Hepatocyte (in vitro differentiated cells): ENCODE measurements at regions not wholly inside any gene's neighbourhood (a gene's known extent, or its start where the extent isn't known, plus 50 kb on each side); places are given as distances from the start of the nearest gene placed in this dataset.

Experiments used
- DNase-seq: peaks from one replicate; pipeline ENCODE4 v3.0.0-alpha.2; 2016; ENCODE audit warnings: low spot score
- H2AFZ ChIP-seq: fragments of 200-600 bp; sonication (generic); 2 replicates; pipeline ENCODE4 v1.6.0; 2016; ENCODE audit warnings: antibody characterized with exemption, mild to moderate bottlenecking
- H3K27ac ChIP-seq: fragments of 200-600 bp; sonication (generic); 2 replicates; pipeline ENCODE4 v1.5.1; 2016; ENCODE audit warnings: mild to moderate bottlenecking
- H3K27me3 ChIP-seq: fragments of 200-600 bp; sonication (generic); 2 replicates; pipeline ENCODE4 v1.6.1; 2016
- H3K36me3 ChIP-seq: fragments of 200-600 bp; sonication (generic); replicated peaks from 2 replicates; pipeline ENCODE4 v1.5.1; 2016; ENCODE audit warnings: low read depth; ENCODE audit not compliant: insufficient read depth
- H3K4me1 ChIP-seq: fragments of 200-600 bp; sonication (generic); 2 replicates; pipeline ENCODE4 v1.5.1; 2016; ENCODE audit warnings: mild to moderate bottlenecking, moderate library complexity; ENCODE audit not compliant: insufficient read depth
- H3K4me2 ChIP-seq: fragments of 200-600 bp; sonication (generic); 2 replicates; pipeline ENCODE4 v1.6.0; 2016
- H3K4me3 ChIP-seq: fragments of 200-600 bp; sonication (generic); 2 replicates; pipeline ENCODE4 v1.5.1; 2016; ENCODE audit warnings: mild to moderate bottlenecking
- H3K79me2 ChIP-seq: fragments of 200-600 bp; sonication (generic); 2 replicates; pipeline ENCODE4 v1.6.0; 2017; ENCODE audit warnings: mild to moderate bottlenecking
- H3K9me2 ChIP-seq: fragments of 200-600 bp; sonication (generic); replicated peaks from 2 replicates; pipeline ENCODE4 v1.6.0; 2017; ENCODE audit warnings: mild to moderate bottlenecking; ENCODE audit not compliant: insufficient read depth
- H3K9me3 ChIP-seq: fragments of 200-600 bp; sonication (generic); 2 replicates; pipeline ENCODE4 v1.5.1; 2016; ENCODE audit warnings: low read depth, mild to moderate bottlenecking
- H4K20me1 ChIP-seq: fragments of 200-600 bp; sonication (generic); 2 replicates; pipeline ENCODE4 v1.6.0; 2016; ENCODE audit warnings: mild to moderate bottlenecking; ENCODE audit not compliant: insufficient read depth, poor library complexity, severe bottlenecking
- EZH2 ChIP-seq: fragments of 200-600 bp; sonication (generic); IDR thresholded peaks from 2 replicates; pipeline ENCODE4 v1.6.1; 2016; ENCODE audit warnings: antibody characterized with exemption, mild to moderate bottlenecking, borderline replicate concordance
- EZH2phosphoT487 ChIP-seq: fragments of 200-600 bp; sonication (generic); IDR thresholded peaks from one replicate; pipeline ENCODE4 v1.6.1; 2018; ENCODE audit warnings: antibody characterized with exemption, mild to moderate bottlenecking, low read depth, moderate library complexity; ENCODE audit not compliant: unreplicated experiment, severe bottlenecking
- WGBS: methylation state at CpG from one replicate; pipeline ENCODE4 v1.1.6; 2016; ENCODE audit warnings: low lambda C conversion rate; ENCODE audit errors: missing lambda C conversion rate; 5-methylcytosine and 5-hydroxymethylcytosine counted together
- TF ChIP-seq, protein P1 (sequence below): fragments of 200-600 bp; sonication (generic); IDR thresholded peaks from 2 replicates; pipeline ENCODE4 v1.5.1; 2016; ENCODE audit warnings: antibody characterized with exemption, mild to moderate bottlenecking; ENCODE audit not compliant: poor library complexity

- 100% methylated on average over 1 of the region's 1 CpG for WGBS
- Histone ChIP-seq H3K9me2 (no peaks in the 10 kb centered on the region), H4K20me1 (no peaks in the 10 kb centered on the region), H2AFZ (no peak overlapping the region), H3K27me3 (no peaks in the 10 kb centered on the region), H3K27ac (no peak overlapping the region), H3K79me2 (no peaks in the 10 kb centered on the region), H3K4me3 (no peak overlapping the region), H3K4me1 (no peaks in the 10 kb centered on the region), H3K4me2 (no peak overlapping the region), H3K9me3 (no peaks in the 10 kb centered on the region), H3K36me3 (no peaks in the 10 kb centered on the region)
- TF ChIP-seq EZH2: no peak
- no peak for TF ChIP-seq EZH2phosphoT487
- TF ChIP-seq, protein P1, sequence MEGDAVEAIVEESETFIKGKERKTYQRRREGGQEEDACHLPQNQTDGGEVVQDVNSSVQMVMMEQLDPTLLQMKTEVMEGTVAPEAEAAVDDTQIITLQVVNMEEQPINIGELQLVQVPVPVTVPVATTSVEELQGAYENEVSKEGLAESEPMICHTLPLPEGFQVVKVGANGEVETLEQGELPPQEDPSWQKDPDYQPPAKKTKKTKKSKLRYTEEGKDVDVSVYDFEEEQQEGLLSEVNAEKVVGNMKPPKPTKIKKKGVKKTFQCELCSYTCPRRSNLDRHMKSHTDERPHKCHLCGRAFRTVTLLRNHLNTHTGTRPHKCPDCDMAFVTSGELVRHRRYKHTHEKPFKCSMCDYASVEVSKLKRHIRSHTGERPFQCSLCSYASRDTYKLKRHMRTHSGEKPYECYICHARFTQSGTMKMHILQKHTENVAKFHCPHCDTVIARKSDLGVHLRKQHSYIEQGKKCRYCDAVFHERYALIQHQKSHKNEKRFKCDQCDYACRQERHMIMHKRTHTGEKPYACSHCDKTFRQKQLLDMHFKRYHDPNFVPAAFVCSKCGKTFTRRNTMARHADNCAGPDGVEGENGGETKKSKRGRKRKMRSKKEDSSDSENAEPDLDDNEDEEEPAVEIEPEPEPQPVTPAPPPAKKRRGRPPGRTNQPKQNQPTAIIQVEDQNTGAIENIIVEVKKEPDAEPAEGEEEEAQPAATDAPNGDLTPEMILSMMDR: no peak
- DNase-seq: no peak
Observed at GRCh38 chr2:19484736-19485135, 126.3 kb upstream of the OSR1 start.

- Histone ChIP-seq H3K9me2 (no peaks in the 10 kb centered on the region), H3K4me3 (no peak overlapping the region), H3K27me3 (no peaks in the 10 kb centered on the region), H3K9me3 (no peaks in the 10 kb centered on the region), H3K4me2 (no peak overlapping the region), H3K36me3 (no peaks in the 10 kb centered on the region), H2AFZ (no peak overlapping the region), H4K20me1 (no peaks in the 10 kb centered on the region), H3K4me1 (no peaks in the 10 kb centered on the region), H3K27ac (no peak overlapping the region), H3K79me2 (no peaks in the 10 kb centered on the region)
- TF ChIP-seq, protein P1: no peak
- no peak for TF ChIP-seq EZH2
- no peak for TF ChIP-seq EZH2phosphoT487
- WGBS: 55% methylated on average over 5 of the region's 5 CpGs
- DNase-seq: no peak
Observed at GRCh38 chr2:19480673-19481072, 122.2 kb upstream of the OSR1 start.

GRCh38 chr2:19479666-19480065, 121.2 kb upstream of the OSR1 start:
- WGBS: 91% methylated on average over 1 of the region's 1 CpG
- H3K4me2 ChIP-seq: no peak overlapping the region
- no peaks in the 10 kb centered on the region for H3K4me1 ChIP-seq
- no peak for DNase-seq
- no peaks in the 10 kb centered on the region for H3K9me2 ChIP-seq
- H3K27ac ChIP-seq: no peak overlapping the region
- H3K36me3 ChIP-seq: no peaks in the 10 kb centered on the region
- H2AFZ ChIP-seq: no peak overlapping the region
- H3K4me3 ChIP-seq: no peak overlapping the region
- no peaks in the 10 kb centered on the region for H3K27me3 ChIP-seq
- H4K20me1 ChIP-seq: no peaks in the 10 kb centered on the region
- H3K9me3 ChIP-seq: no peaks in the 10 kb centered on the region
- TF ChIP-seq EZH2phosphoT487 (no peak), EZH2 (no peak)
- TF ChIP-seq, protein P1: no peak
- H3K79me2 ChIP-seq: no peaks in the 10 kb centered on the region

GRCh38 chr2:19478409-19478808, 120.0 kb upstream of the OSR1 start:
- Histone ChIP-seq H3K27ac (no peak overlapping the region), H2AFZ (no peak overlapping the region), H3K27me3 (no peaks in the 10 kb centered on the region), H3K4me3 (no peak overlapping the region), H4K20me1 (no peaks in the 10 kb centered on the region), H3K4me1 (peaks cover 3% of the 10 kb centered on the region), H3K9me2 (no peaks in the 10 kb centered on the region), H3K4me2 (no peak overlapping the region), H3K36me3 (no peaks in the 10 kb centered on the region), H3K79me2 (no peaks in the 10 kb centered on the region), H3K9me3 (no peaks in the 10 kb centered on the region)
- no peak for DNase-seq
- no peak for TF ChIP-seq EZH2
- 84% methylated on average over 1 of the region's 1 CpG for WGBS
